ENCODE measurements at regions not wholly inside any gene's neighbourhood (a gene's known extent, or its start where the extent isn't known, plus 50 kb on each side); places are given as distances from the start of the nearest gene placed in this dataset.

DNA sequence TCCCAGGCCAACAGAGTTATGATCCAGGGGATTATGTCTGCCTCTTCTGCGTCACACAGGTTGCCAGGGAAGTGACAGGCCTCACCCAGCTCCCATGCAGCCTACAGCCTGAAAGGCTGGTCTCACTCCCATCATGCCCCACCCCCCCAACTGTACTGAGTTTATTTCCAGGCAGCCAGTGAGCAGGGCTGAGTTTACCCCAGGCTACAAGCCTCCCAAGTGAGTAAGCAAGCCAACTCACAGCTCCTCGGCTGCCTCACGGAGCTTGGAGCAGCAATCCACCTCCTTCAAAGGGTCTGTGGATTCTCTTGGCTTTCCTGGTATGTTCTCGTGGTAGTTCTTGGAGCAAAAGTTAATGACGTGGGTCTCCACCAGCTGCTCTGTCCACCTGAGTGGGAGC lies 1147.6 kb upstream of the ADGRL4 start:
- TF ChIP-seq EZH2 (optimal IDR thresholded peaks at IDR 0.05; ENCODE audit: low read depth, low read length) = no peak
- TF ChIP-seq, protein P1, sequence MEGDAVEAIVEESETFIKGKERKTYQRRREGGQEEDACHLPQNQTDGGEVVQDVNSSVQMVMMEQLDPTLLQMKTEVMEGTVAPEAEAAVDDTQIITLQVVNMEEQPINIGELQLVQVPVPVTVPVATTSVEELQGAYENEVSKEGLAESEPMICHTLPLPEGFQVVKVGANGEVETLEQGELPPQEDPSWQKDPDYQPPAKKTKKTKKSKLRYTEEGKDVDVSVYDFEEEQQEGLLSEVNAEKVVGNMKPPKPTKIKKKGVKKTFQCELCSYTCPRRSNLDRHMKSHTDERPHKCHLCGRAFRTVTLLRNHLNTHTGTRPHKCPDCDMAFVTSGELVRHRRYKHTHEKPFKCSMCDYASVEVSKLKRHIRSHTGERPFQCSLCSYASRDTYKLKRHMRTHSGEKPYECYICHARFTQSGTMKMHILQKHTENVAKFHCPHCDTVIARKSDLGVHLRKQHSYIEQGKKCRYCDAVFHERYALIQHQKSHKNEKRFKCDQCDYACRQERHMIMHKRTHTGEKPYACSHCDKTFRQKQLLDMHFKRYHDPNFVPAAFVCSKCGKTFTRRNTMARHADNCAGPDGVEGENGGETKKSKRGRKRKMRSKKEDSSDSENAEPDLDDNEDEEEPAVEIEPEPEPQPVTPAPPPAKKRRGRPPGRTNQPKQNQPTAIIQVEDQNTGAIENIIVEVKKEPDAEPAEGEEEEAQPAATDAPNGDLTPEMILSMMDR (IDR thresholded peaks at IDR 0.05; ENCODE audit: low read length) = no peak
- TF ChIP-seq EZH2phosphoT487 (IDR thresholded peaks at IDR 0.05; ENCODE audit: low read length) = no peak

Measured in MM.1S (cell line).